HepG2 (cell line): ENCODE measurements at regions not wholly inside any gene's neighbourhood (a gene's known extent, or its start where the extent isn't known, plus 50 kb on each side); places are given as distances from the start of the nearest gene placed in this dataset.

ENCODE experiments used
- ATAC-seq: fragments of 200-7000 bp; cut with Tn5 transposase; 3 replicates; pipeline ENCODE4 v1.9.1; 2020; ENCODE audit warnings: mild to moderate bottlenecking, moderate library complexity
- BruUV-seq: library from RNA; stranded (reverse); fragments of 400-500 nt; replicated peaks from 2 replicates; lab custom pipeline; 2021; lab: Mats Ljungman, UMichigan
- CTCF ChIA-PET: fragments of 300-600 bp; formaldehyde crosslinking; extraction: SDS; loops from one replicate; lab custom pipeline; 2021; ENCODE audit warnings: low total read pairs, inconsistent platforms, low intra/inter-chr PET ratio; lab: Yijun Ruan, JAX
- POLR2A ChIA-PET: fragments of 350-600 bp; sonication (Branson Sonifier 250); formaldehyde crosslinking; loops from one replicate; lab custom pipeline; 2020; ENCODE audit warnings: antibody characterized with exemption, inconsistent platforms; lab: Yijun Ruan, JAX
- DNase-seq: peaks from one replicate; pipeline ENCODE4 v3.0.0-alpha.2; 2015; ENCODE audit warnings: low spot score
- FAIRE-seq: peaks from 3 replicates; lab custom pipeline; 2011; peaks lifted over from hg19 to GRCh38; lab: Jason Lieb, UNC
- H2AFZ ChIP-seq: one replicate; pipeline ENCODE4 v1.6.1; 2011; ENCODE audit warnings: low read length, inconsistent platforms
- H3K27ac ChIP-seq: fragments of 300-600 bp; 3 replicates; pipeline ENCODE4 v1.8.0; 2011; ENCODE audit warnings: mixed run types, mild to moderate bottlenecking, mixed read lengths, low read length, inconsistent platforms; ENCODE audit not compliant: insufficient read depth; ENCODE audit errors: extremely low read length
- H3K27me3 ChIP-seq, 2 experiments: fragments of 200-600 bp in 1 of 2; 2 replicates in 1 of 2; 3 replicates in 1 of 2; pipeline versions ENCODE4 v1.6.0 to v1.8.0; 2011; ENCODE audit warnings: low read length in 2 of 2, mild to moderate bottlenecking in 2 of 2, moderate library complexity in 2 of 2, inconsistent platforms in 1 of 2; ENCODE audit not compliant: insufficient read depth in 2 of 2, control insufficient read depth in 1 of 2
- H3K36me3 ChIP-seq, 2 experiments: fragments of 200-600 bp in 1 of 2; replicated peaks in 1 of 2; 2 replicates in 1 of 2; 3 replicates in 1 of 2; pipeline versions ENCODE4 v1.5.1 to v1.8.0; 2011; ENCODE audit warnings: low read length in 2 of 2, inconsistent platforms in 1 of 2; ENCODE audit not compliant: insufficient read depth in 2 of 2, control insufficient read depth in 1 of 2
- H3K4me1 ChIP-seq: 2 replicates; pipeline ENCODE4 v1.5.1; 2012; ENCODE audit warnings: low read length, inconsistent platforms; ENCODE audit not compliant: insufficient read depth
- H3K4me2 ChIP-seq: 2 replicates; pipeline ENCODE4 v1.6.0; 2011; ENCODE audit warnings: low read depth, low read length, inconsistent platforms
- H3K4me3 ChIP-seq, 3 experiments: fragments of 200-600 bp in 1 of 3; sonication (generic), shearing (Covaris generic) in 1 of 3; replicated peaks in 1 of 3; 2 replicates each; pipeline ENCODE4 v1.5.1; 2011 to 2016; ENCODE audit warnings: low read length in 3 of 3, inconsistent platforms in 2 of 3, low read depth in 2 of 3, mild to moderate bottlenecking in 2 of 3, control low read depth in 1 of 3, mixed read lengths in 1 of 3; ENCODE audit not compliant: insufficient read depth in 1 of 3
- H3K79me2 ChIP-seq: one replicate; pipeline ENCODE4 v1.6.1; 2011; ENCODE audit warnings: low read length, inconsistent platforms; ENCODE audit not compliant: insufficient read depth
- H3K9ac ChIP-seq: 2 replicates; pipeline ENCODE4 v1.6.0; 2011; ENCODE audit warnings: mild to moderate bottlenecking, low read depth, low read length, inconsistent platforms; ENCODE audit not compliant: insufficient read depth
- H3K9me3 ChIP-seq: 2 replicates; pipeline ENCODE4 v1.5.1; 2012; ENCODE audit warnings: mild to moderate bottlenecking, low read length
- H4K20me1 ChIP-seq: 2 replicates; pipeline ENCODE4 v1.6.0; 2011; ENCODE audit warnings: inconsistent platforms, mild to moderate bottlenecking, low read length, moderate library complexity; ENCODE audit not compliant: insufficient read depth
- HES4 ChIP-seq: sonication (generic); formaldehyde crosslinking; IDR thresholded peaks from 2 replicates; pipeline ENCODE4 v1.9.0; 2021; ENCODE audit warnings: mild to moderate bottlenecking, missing genetic modification reagents, borderline replicate concordance
- PLRG1 ChIP-seq: fragments of 450-650 bp; conservative IDR thresholded peaks from 2 replicates; pipeline ENCODE4 v1.6.1; 2016
- RFX3 ChIP-seq: IDR thresholded peaks from 2 replicates; pipeline ENCODE4 v1.6.1; 2016; ENCODE audit warnings: missing biosample characterization, missing genetic modification reagents
- ZNF17 ChIP-seq: sonication (generic); formaldehyde crosslinking; IDR thresholded peaks from 2 replicates; pipeline ENCODE4 v1.5.0; 2020; ENCODE audit warnings: mild to moderate bottlenecking, missing genetic modification reagents
- ZNF230 ChIP-seq: sonication (generic); formaldehyde crosslinking; IDR thresholded peaks from 2 replicates; pipeline ENCODE4 v1.4.0; 2020; ENCODE audit warnings: mild to moderate bottlenecking, missing genetic modification reagents
- WGBS: methylation state at CpG from one replicate; pipeline ENCODE4 v1.1.6; 2017; ENCODE audit warnings: low lambda C conversion rate; 5-methylcytosine and 5-hydroxymethylcytosine counted together
- in situ Hi-C: cut with HindIII; loops from 2 replicates; pipeline ENCODE4 v1.10.0; 2017; ENCODE audit warnings: low pct_unique_long_range_greater_than_20kb; ENCODE audit not compliant: extremely low pct_ligation_motif_present
- intact Hi-C: fragments of 100-400 bp; cut with micrococcal nuclease; formaldehyde crosslinking; loops from one replicate; pipeline ENCODE4 v1.10.0; 2022; ENCODE audit not compliant: unreplicated experiment
- TF ChIP-seq, protein P1 (sequence below): IDR thresholded peaks from 2 replicates; pipeline ENCODE4 v1.4.0; 2020; ENCODE audit warnings: mild to moderate bottlenecking, missing genetic modification reagents
- TF ChIP-seq, protein P2 (sequence below): fragments of 450-650 bp; IDR thresholded peaks from 2 replicates; pipeline ENCODE4 v1.6.1; 2017

DNA sequence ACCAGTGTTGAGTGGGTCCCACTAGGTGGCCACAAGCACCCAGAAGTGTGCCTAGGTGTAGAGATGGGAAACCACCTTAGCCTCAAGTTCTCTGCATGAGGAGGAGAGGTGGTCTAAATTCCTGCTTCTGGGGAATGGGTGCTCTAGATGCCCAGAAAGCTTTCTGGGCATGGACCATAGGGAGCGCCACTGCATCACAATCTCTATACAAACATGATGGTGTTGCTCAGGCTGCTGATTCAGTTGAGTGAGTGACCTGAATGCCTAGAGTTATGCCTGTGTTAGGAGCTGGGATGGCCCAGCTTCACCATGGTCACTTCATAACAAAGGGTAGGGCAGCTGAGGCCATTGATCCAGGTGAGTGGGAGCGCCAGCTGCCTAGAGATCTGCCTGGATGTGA lies 667.9 kb upstream of the ARRDC3 start (continued):
- TF ChIP-seq, protein P1, sequence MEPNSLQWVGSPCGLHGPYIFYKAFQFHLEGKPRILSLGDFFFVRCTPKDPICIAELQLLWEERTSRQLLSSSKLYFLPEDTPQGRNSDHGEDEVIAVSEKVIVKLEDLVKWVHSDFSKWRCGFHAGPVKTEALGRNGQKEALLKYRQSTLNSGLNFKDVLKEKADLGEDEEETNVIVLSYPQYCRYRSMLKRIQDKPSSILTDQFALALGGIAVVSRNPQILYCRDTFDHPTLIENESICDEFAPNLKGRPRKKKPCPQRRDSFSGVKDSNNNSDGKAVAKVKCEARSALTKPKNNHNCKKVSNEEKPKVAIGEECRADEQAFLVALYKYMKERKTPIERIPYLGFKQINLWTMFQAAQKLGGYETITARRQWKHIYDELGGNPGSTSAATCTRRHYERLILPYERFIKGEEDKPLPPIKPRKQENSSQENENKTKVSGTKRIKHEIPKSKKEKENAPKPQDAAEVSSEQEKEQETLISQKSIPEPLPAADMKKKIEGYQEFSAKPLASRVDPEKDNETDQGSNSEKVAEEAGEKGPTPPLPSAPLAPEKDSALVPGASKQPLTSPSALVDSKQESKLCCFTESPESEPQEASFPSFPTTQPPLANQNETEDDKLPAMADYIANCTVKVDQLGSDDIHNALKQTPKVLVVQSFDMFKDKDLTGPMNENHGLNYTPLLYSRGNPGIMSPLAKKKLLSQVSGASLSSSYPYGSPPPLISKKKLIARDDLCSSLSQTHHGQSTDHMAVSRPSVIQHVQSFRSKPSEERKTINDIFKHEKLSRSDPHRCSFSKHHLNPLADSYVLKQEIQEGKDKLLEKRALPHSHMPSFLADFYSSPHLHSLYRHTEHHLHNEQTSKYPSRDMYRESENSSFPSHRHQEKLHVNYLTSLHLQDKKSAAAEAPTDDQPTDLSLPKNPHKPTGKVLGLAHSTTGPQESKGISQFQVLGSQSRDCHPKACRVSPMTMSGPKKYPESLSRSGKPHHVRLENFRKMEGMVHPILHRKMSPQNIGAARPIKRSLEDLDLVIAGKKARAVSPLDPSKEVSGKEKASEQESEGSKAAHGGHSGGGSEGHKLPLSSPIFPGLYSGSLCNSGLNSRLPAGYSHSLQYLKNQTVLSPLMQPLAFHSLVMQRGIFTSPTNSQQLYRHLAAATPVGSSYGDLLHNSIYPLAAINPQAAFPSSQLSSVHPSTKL (CRISPR knock-in tag): no peak
- TF ChIP-seq, protein P2, sequence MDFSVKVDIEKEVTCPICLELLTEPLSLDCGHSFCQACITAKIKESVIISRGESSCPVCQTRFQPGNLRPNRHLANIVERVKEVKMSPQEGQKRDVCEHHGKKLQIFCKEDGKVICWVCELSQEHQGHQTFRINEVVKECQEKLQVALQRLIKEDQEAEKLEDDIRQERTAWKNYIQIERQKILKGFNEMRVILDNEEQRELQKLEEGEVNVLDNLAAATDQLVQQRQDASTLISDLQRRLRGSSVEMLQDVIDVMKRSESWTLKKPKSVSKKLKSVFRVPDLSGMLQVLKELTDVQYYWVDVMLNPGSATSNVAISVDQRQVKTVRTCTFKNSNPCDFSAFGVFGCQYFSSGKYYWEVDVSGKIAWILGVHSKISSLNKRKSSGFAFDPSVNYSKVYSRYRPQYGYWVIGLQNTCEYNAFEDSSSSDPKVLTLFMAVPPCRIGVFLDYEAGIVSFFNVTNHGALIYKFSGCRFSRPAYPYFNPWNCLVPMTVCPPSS: no peak
- TF ChIP-seq HES4 (no peak), PLRG1 (no peak)
- TF ChIP-seq, all 625 proteins: peak for 0

DNA sequence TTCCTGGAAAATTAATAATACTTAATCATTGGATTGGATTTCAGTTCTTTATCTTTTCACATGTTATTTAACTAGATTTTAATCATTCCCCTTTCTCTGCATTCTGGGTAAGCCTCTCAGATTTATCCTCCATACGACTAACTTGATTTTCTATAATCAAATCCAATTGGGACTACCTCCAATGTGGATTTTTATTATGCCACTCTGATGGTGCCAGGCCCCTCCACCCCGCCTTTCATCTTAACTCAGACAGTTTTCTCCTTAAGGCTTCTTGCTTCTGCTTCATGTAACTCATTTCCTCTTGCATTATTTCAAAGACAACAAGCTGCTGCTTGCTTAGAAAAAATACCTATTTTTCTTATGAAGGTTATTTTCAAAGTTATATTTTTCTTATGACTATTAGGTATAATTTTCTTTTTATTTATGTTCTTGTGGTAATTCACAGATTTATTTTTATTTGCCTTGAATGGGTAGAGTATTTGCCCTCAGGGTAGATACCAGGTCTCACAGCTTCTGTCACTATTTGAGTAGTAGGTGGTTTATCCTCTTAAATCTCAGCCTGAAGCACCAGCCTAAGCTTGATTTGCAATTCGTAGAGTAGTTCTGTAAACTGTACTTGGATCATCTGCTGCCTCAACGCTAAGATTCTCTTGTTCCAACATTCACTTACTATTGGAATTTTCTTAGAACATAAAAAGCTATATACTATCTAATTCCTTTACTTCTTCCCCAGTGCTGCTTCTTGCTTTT lies 659.0 kb upstream of the ARRDC3 start:
- no peak overlapping the region for H3K27ac ChIP-seq

More for the DNA sequence above, 659.0 kb upstream of the ARRDC3 start:
- ChIA-PET POLR2A (no interaction called here), CTCF (no interaction called here)
- Histone ChIP-seq H3K4me2 (no peak overlapping the region), H3K27me3 (no peaks in the 10 kb centered on the region), H3K4me3 (no peak overlapping the region), H3K9ac (no peak overlapping the region), H3K9me3 (no peaks in the 10 kb centered on the region), H3K36me3 (no peaks in the 10 kb centered on the region), H3K4me1 (no peaks in the 10 kb centered on the region), H4K20me1 (no peaks in the 10 kb centered on the region), H2AFZ (no peak overlapping the region), H3K79me2 (no peaks in the 10 kb centered on the region)
- FAIRE-seq (no peak), DNase-seq (no peak), ATAC-seq (no peak)
- in situ Hi-C loops (no loop called here), intact Hi-C loops (no loop called here)
- WGBS: 0% methylated on average over 4 of the region's 4 CpGs
- no peak for TF ChIP-seq ZNF230
- TF ChIP-seq RFX3 (CRISPR knock-in tag): no peak
- no peak for TF ChIP-seq ZNF17
- no TSS peak for BruUV-seq
